HFFc6 (cell line): ENCODE measurements at regions not wholly inside any gene's neighbourhood (a gene's known extent, or its start where the extent isn't known, plus 50 kb on each side); places are given as distances from the start of the nearest gene placed in this dataset.

Experiments
- DNase-seq: peaks from one replicate; pipeline ENCODE4 v3.0.0-alpha.2; 2018
- H3K27ac Mint-ChIP-seq: 2 replicates; pipeline ENCODE4 v1.8.0; 2020; ENCODE audit warnings: mild to moderate bottlenecking, mixed read lengths
- H3K27me3 Mint-ChIP-seq: 2 replicates; pipeline ENCODE4 v1.8.0; 2021; ENCODE audit warnings: mild to moderate bottlenecking, moderate library complexity, mixed read lengths; ENCODE audit not compliant: insufficient read depth
- H3K36me3 Mint-ChIP-seq: 2 replicates; pipeline ENCODE4 v1.8.0; 2021; ENCODE audit warnings: low read depth, mixed read lengths
- H3K4me1 Mint-ChIP-seq: 2 replicates; pipeline ENCODE4 v1.8.0; 2020; ENCODE audit warnings: low read depth, mixed read lengths
- H3K4me3 Mint-ChIP-seq: 2 replicates; pipeline ENCODE4 v1.8.0; 2020; ENCODE audit warnings: mild to moderate bottlenecking, moderate library complexity, mixed read lengths
- H3K9me3 Mint-ChIP-seq: 2 replicates; pipeline ENCODE4 v1.8.0; 2020; ENCODE audit warnings: mild to moderate bottlenecking, mixed read lengths
- TF ChIP-seq, protein P1 (sequence below): fragments of 200-600 bp; sonication (generic); IDR thresholded peaks from 2 replicates; pipeline ENCODE4 v1.5.0; 2021; ENCODE audit warnings: antibody characterized with exemption, mild to moderate bottlenecking

DNA sequence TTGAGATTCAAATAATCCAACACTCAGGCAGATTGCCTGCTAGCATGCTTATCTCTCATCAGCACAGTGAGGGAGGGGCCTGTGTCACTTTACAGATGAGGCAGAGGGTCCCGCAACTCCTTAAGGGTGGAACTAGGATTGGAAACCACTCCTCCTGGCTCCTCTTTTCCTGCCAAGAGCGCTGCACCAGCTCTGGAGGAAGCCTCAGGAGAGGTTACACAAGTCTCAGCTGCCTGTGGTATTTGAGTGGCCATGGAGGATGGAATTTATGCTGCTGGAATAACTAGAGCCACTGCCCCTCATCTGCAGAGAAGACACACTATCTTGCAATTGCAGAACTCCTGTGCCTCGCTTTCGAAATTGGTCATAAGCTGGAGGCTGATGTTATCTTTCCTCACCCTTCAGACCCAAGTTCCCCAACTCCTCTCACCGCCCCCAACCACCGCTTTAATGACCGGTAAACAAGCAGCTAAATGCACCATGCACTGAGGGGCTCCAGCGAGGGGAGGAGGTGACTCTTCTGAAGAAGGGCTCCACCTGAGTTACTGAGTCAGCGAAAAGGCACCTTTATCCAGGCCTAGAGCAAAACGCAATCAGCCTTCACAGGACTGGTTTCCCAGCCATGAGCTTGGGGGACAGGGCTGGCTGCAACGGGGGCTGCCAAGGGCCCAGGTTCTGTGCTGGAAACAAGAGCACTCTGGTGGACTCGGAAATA is 245.8 kb downstream of the SOX11 start:
- H3K36me3 Mint-ChIP-seq: peaks cover 8% of the 10 kb centered on the region; the same call in 1 of the 2 replicates
- TF ChIP-seq, protein P1, sequence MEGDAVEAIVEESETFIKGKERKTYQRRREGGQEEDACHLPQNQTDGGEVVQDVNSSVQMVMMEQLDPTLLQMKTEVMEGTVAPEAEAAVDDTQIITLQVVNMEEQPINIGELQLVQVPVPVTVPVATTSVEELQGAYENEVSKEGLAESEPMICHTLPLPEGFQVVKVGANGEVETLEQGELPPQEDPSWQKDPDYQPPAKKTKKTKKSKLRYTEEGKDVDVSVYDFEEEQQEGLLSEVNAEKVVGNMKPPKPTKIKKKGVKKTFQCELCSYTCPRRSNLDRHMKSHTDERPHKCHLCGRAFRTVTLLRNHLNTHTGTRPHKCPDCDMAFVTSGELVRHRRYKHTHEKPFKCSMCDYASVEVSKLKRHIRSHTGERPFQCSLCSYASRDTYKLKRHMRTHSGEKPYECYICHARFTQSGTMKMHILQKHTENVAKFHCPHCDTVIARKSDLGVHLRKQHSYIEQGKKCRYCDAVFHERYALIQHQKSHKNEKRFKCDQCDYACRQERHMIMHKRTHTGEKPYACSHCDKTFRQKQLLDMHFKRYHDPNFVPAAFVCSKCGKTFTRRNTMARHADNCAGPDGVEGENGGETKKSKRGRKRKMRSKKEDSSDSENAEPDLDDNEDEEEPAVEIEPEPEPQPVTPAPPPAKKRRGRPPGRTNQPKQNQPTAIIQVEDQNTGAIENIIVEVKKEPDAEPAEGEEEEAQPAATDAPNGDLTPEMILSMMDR: no peak
- peaks cover 58% of the 10 kb centered on the region for H3K9me3 Mint-ChIP-seq
- no peak overlapping the region for H3K4me3 Mint-ChIP-seq
- no peak for DNase-seq
- H3K27ac Mint-ChIP-seq: no peak overlapping the region
- no peaks in the 10 kb centered on the region for H3K4me1 Mint-ChIP-seq
- H3K27me3 Mint-ChIP-seq: peaks cover 1% of the 10 kb centered on the region

DNA sequence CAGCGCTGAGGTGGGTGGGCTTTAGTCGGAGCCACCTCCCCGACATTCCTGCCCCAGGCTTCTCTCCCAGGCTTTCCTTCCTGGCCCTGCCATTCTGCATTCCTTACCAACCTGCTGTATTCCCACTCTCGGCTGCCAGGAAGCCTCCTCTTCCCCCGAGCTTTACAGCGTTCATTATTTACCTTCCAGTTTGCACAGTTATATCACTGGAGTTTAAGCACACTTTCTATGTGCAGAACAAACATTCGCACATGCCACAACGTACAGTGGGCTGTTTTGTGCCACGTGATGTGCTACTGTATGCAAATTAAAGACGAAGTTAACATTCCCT is 246.3 kb downstream of the SOX11 start:
- DNase-seq: no peak
- H3K27ac Mint-ChIP-seq: no peak overlapping the region
- H3K4me1 Mint-ChIP-seq: no peaks in the 10 kb centered on the region
- H3K27me3 Mint-ChIP-seq: peaks cover 1% of the 10 kb centered on the region
- H3K9me3 Mint-ChIP-seq: peaks cover 64% of the 10 kb centered on the region
- TF ChIP-seq, protein P1: no peak
- peaks cover 11% of the 10 kb centered on the region; the same call in 1 of the 2 replicates for H3K36me3 Mint-ChIP-seq
- no peak overlapping the region for H3K4me3 Mint-ChIP-seq

DNA sequence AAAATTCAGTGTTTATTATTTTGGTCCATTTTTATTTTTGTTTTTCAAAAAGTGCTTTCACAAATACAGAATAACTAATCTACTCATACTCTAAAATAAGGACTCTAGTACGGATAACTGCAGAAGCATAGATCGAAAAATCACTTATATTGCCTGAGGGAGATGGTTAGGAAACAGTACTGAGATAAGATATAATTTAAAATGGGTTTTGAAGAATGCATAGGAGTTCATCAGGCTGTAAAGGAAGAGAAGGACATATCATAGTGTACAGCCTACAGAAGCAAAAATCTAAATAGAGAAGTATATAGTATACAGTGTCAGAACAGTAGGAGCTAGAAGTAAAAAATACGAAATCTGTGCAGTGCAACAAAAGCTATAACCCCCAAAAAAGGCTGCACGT is 247.4 kb downstream of the SOX11 start:
- no peak overlapping the region for H3K27ac Mint-ChIP-seq
- H3K4me3 Mint-ChIP-seq: no peak overlapping the region
- H3K36me3 Mint-ChIP-seq: peaks cover 11% of the 10 kb centered on the region; the same call in 1 of the 2 replicates
- no peaks in the 10 kb centered on the region for H3K4me1 Mint-ChIP-seq
- TF ChIP-seq, protein P1: no peak
- peaks cover 59% of the 10 kb centered on the region for H3K9me3 Mint-ChIP-seq
- H3K27me3 Mint-ChIP-seq: peaks cover 1% of the 10 kb centered on the region
- DNase-seq: no peak

DNA sequence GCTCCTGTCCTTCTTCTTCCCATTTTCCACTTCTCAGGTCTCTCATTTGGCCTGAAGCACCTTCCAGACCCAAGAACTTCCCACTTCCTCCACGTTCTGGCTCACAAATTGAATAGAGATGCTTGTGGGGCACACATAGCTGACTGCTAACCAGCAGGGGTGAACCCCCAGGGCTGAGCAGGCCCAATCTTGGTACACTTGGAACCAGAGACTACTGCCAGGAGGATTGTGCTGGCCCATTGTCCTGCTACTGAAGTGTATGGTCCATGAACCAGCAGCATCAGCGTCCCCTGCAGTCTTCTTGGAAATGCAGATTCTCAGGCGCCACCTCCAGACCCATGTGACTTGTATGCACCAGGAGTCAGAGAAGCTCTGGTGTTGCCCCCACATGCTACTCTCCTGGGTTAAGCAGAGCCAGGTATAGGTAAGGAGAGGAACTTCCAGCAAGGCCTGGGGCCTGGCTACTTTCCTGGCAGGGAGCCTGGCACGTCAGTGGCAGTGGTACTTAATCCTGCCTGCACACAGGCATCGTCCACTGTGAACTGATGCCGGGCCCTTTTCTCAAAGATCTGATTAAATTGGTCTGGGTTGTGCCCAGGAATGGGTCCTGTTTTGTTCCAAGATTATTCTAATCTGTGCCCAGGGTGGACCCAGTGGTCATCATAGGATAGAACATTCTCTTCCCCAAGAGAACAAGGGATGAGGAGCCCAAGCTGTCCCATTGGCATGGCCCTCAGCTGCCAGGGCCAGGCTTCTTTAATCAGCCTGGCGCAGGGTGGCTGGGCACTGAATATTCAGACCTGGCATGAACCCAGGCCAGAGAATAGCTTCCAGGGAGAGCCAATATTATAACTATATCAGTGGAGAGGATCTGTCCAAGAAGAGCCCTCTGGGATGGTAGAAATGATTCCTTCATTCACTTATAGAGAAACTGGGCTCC is 248.7 kb downstream of the SOX11 start:
- peaks cover 11% of the 10 kb centered on the region; the same call in 1 of the 2 replicates for H3K36me3 Mint-ChIP-seq
- peaks cover 53% of the 10 kb centered on the region for H3K9me3 Mint-ChIP-seq
- H3K27me3 Mint-ChIP-seq: peaks cover 1% of the 10 kb centered on the region
- no peak overlapping the region for H3K27ac Mint-ChIP-seq
- DNase-seq: no peak
- TF ChIP-seq, protein P1: no peak
- no peaks in the 10 kb centered on the region for H3K4me1 Mint-ChIP-seq
- H3K4me3 Mint-ChIP-seq: no peak overlapping the region

DNA sequence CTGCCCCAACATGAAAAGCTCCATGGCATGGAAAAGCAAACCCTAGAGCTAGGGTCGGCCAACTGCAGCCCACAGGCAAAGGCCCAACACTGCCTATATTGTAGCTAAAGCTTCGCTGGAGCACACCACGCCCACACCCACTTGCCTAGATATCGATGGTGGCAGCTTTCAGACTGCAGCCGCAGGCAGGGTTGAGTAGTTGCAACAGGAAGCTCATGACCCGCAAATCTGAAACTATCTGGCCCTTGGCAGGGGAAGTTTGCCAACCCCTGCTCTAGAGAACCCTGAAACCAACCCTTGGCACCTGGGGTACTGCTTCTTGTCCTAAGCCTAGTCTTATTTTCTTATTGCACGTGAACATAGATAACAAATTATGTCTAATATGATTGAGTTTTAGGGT is 250.0 kb downstream of the SOX11 start:
- H3K4me1 Mint-ChIP-seq: no peaks in the 10 kb centered on the region

More for the DNA sequence above, 250.0 kb downstream of the SOX11 start:
- no peak for DNase-seq
- Mint-ChIP-seq H3K4me3 (no peak overlapping the region), H3K27me3 (peaks cover 1% of the 10 kb centered on the region), H3K27ac (no peak overlapping the region), H3K36me3 (0 out of 2 replicates have a peak, but pooled peaks cover 6% of the 10 kb centered on the region), H3K9me3 (peaks cover 47% of the 10 kb centered on the region)
- TF ChIP-seq, protein P1: no peak
